ENCODE measurements at regions not wholly inside any gene's neighbourhood (a gene's known extent, or its start where the extent isn't known, plus 50 kb on each side); places are given as distances from the start of the nearest gene placed in this dataset.

DNA sequence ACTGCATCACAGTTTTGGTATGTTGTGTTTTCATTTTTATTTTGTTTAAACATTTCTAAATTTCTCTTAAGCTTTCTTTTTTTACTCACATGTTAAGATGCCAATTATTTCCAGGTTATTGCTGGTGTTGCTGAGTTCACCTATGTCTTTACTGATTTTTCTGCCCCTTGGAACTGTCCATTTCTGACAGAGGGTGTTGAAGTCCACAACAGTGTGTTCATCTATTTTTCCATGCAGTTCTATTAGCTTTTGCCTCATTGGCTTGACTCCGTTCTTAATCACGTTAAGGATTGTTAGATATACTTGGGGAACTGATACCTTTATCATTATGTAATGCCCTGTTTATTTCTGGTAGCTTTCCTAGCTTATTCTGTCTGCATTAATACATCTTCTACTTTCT, 158.0 kb upstream of the TCERG1L start:
- Histone ChIP-seq H3K27ac (ENCODE audit: insufficient read depth, low read depth, low read length) (no peak overlapping the region), H3K36me3 (ENCODE audit: control insufficient read depth in 2 of 2, extremely low read depth in 1 of 2, insufficient read depth in 2 of 2, low read length in 2 of 2) (no peaks in the 10 kb centered on the region), H3K27me3 (ENCODE audit: control insufficient read depth in 2 of 2, insufficient read depth in 2 of 2, low read length in 2 of 2) (no peaks in the 10 kb centered on the region), H3K9me1 (replicated peaks; ENCODE audit: control insufficient read depth, extremely low read depth, insufficient read depth, low read length) (no peaks in the 10 kb centered on the region), H3K4me2 (ENCODE audit: insufficient read depth, low read length) (no peak overlapping the region), H3K4me3 (replicated peaks in 1 of 3; ENCODE audit: insufficient read depth in 1 of 3, low read depth in 1 of 3, low read length in 3 of 3) (no peak overlapping the region), H3K9me3 (replicated peaks; ENCODE audit: control insufficient read depth, insufficient read depth, low read length) (peaks cover 4% of the 10 kb centered on the region), H3K4me1 (ENCODE audit: control insufficient read depth, extremely low read depth, insufficient read depth, low read length) (no peaks in the 10 kb centered on the region), H3K79me2 (ENCODE audit: control insufficient read depth, insufficient read depth, low read length) (no peaks in the 10 kb centered on the region), H3K9ac (replicated peaks; ENCODE audit: extremely low read depth, insufficient read depth, low read length) (no peak overlapping the region), H2AFZ (ENCODE audit: low read depth, low read length) (no peak overlapping the region), H4K20me1 (replicated peaks; ENCODE audit: control insufficient read depth, extremely low read depth, insufficient read depth, low read length) (no peaks in the 10 kb centered on the region)
- dilution Hi-C loops (cut with MboI; ENCODE audit: extremely low pct_ligation_motif_present, low sequenced_read_pairs) (no loop called here), intact Hi-C loops (cut with micrococcal nuclease) (no loop called here)
- no peak for TF ChIP-seq FOS (IDR thresholded peaks at IDR 0.05; ENCODE audit: borderline replicate concordance, insufficient read depth, low read length)
- CTCF ChIA-PET = no interaction called here
- DNase-seq (ENCODE audit: low read depth, low spot score) = no peak
- BruUV-seq (replicated peaks) = no TSS peak
- POLR2A ChIA-PET = no interaction called here
- FAIRE-seq = no peak

DNA sequence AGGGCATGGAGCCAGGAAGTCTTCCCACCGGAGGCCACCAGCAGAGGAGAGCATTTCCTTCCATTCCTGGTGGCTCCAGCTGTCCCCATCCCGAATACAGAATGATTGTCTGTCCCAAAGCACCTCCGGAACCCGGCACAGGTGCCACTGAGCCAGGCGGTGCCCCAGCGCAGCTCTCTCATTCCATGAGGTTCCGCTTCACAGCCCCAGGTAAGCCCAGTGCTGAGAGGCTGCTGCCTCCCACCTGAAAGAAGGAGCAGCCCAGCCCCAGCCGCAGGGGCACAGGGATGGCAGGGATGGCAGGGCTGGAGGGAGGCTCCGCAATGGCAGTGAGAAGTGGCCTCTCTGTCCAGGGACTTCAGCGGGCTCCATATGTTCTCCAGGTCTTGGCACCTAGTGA, 162.1 kb upstream of the TCERG1L start:
- Histone ChIP-seq H3K27ac (ENCODE audit: insufficient read depth, low read depth, low read length) (no peak overlapping the region), H3K79me2 (ENCODE audit: control insufficient read depth, insufficient read depth, low read length) (no peaks in the 10 kb centered on the region), H3K36me3 (ENCODE audit: control insufficient read depth in 2 of 2, extremely low read depth in 1 of 2, insufficient read depth in 2 of 2, low read length in 2 of 2) (no peaks in the 10 kb centered on the region), H4K20me1 (replicated peaks; ENCODE audit: control insufficient read depth, extremely low read depth, insufficient read depth, low read length) (no peaks in the 10 kb centered on the region), H3K27me3 (ENCODE audit: control insufficient read depth in 2 of 2, insufficient read depth in 2 of 2, low read length in 2 of 2) (no peaks in the 10 kb centered on the region), H3K9ac (replicated peaks; ENCODE audit: extremely low read depth, insufficient read depth, low read length) (no peak overlapping the region), H3K4me3 (replicated peaks in 1 of 3; ENCODE audit: insufficient read depth in 1 of 3, low read depth in 1 of 3, low read length in 3 of 3) (no peak overlapping the region), H3K4me2 (ENCODE audit: insufficient read depth, low read length) (no peak overlapping the region), H3K9me1 (replicated peaks; ENCODE audit: control insufficient read depth, extremely low read depth, insufficient read depth, low read length) (no peaks in the 10 kb centered on the region), H3K9me3 (replicated peaks; ENCODE audit: control insufficient read depth, insufficient read depth, low read length) (peaks cover 4% of the 10 kb centered on the region), H3K4me1 (ENCODE audit: control insufficient read depth, extremely low read depth, insufficient read depth, low read length) (no peaks in the 10 kb centered on the region), H2AFZ (ENCODE audit: low read depth, low read length) (no peak overlapping the region)
- BruUV-seq (replicated peaks) = no TSS peak
- POLR2A ChIA-PET = no interaction called here
- FAIRE-seq (no peak), DNase-seq (ENCODE audit: low read depth, low spot score) (no peak)
- TF ChIP-seq JUN (IDR thresholded peaks at IDR 0.05; ENCODE audit: borderline replicate concordance, insufficient read depth, insufficient read length, low read depth) = no peak
- TF ChIP-seq, protein P1, sequence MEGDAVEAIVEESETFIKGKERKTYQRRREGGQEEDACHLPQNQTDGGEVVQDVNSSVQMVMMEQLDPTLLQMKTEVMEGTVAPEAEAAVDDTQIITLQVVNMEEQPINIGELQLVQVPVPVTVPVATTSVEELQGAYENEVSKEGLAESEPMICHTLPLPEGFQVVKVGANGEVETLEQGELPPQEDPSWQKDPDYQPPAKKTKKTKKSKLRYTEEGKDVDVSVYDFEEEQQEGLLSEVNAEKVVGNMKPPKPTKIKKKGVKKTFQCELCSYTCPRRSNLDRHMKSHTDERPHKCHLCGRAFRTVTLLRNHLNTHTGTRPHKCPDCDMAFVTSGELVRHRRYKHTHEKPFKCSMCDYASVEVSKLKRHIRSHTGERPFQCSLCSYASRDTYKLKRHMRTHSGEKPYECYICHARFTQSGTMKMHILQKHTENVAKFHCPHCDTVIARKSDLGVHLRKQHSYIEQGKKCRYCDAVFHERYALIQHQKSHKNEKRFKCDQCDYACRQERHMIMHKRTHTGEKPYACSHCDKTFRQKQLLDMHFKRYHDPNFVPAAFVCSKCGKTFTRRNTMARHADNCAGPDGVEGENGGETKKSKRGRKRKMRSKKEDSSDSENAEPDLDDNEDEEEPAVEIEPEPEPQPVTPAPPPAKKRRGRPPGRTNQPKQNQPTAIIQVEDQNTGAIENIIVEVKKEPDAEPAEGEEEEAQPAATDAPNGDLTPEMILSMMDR (IDR thresholded peaks at IDR 0.05; ENCODE audit: extremely low read depth in 1 of 2, insufficient read depth in 1 of 2, low read depth in 1 of 2, low read length in 2 of 2) = no peak
- no peak for TF ChIP-seq POLR2A (IDR thresholded peaks at IDR 0.05; ENCODE audit: low read depth, low read length)
- TF ChIP-seq, protein P2, sequence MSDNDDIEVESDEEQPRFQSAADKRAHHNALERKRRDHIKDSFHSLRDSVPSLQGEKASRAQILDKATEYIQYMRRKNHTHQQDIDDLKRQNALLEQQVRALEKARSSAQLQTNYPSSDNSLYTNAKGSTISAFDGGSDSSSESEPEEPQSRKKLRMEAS (IDR thresholded peaks at IDR 0.05; ENCODE audit: insufficient read depth, insufficient read length) = no peak
- TF ChIP-seq POLR2AphosphoS5 (IDR thresholded peaks at IDR 0.05; ENCODE audit: insufficient read depth, low read depth, low read length) = no peak
- no peak for TF ChIP-seq FOS (IDR thresholded peaks at IDR 0.05; ENCODE audit: borderline replicate concordance, insufficient read depth, low read length)
- TF ChIP-seq EZH2 (IDR thresholded peaks at IDR 0.05; ENCODE audit: borderline replicate concordance, low read depth, low read length, severe bottlenecking) = no peak
- no peak for TF ChIP-seq MYC (IDR thresholded peaks at IDR 0.05; ENCODE audit: low read depth, low read length)
- TF ChIP-seq GATA2 (IDR thresholded peaks at IDR 0.05; ENCODE audit: insufficient read depth, insufficient read length, low read depth, low read length) = no peak
- dilution Hi-C loops (cut with MboI; ENCODE audit: extremely low pct_ligation_motif_present, low sequenced_read_pairs) = no loop called here
- intact Hi-C loops (cut with micrococcal nuclease) = no loop called here
- CTCF ChIA-PET = no interaction called here
